Esophagus (tissue), 2 donors: ENCODE measurements at regions not wholly inside any gene's neighbourhood (a gene's known extent, or its start where the extent isn't known, plus 50 kb on each side); places are given as distances from the start of the nearest gene placed in this dataset.

Experiments used
- H3K27ac ChIP-seq, 2 donors: one replicate each; pipeline ENCODE4 v1.5.1; 2013; ENCODE audit warnings: low read depth in 2 of 2, mild to moderate bottlenecking in 2 of 2, inconsistent platforms in 1 of 2, low read length in 1 of 2, moderate library complexity in 1 of 2
- H3K27me3 ChIP-seq, 2 donors: one replicate each; pipeline ENCODE4 v1.6.1; 2013; ENCODE audit warnings: low read length in 2 of 2, control low read depth in 1 of 2, mild to moderate bottlenecking in 1 of 2; ENCODE audit not compliant: insufficient read depth in 2 of 2, control insufficient read depth in 1 of 2
- H3K36me3 ChIP-seq, 2 donors: one replicate each; pipeline ENCODE4 v1.6.1; 2013; ENCODE audit warnings: low read length in 1 of 2; ENCODE audit not compliant: control insufficient read depth in 2 of 2, insufficient read depth in 2 of 2
- H3K4me1 ChIP-seq, 2 donors: one replicate each; pipeline ENCODE4 v1.6.1; 2013; ENCODE audit warnings: low read length in 1 of 2; ENCODE audit not compliant: control insufficient read depth in 2 of 2, insufficient read depth in 2 of 2
- H3K4me3 ChIP-seq, 2 donors: one replicate each; pipeline ENCODE4 v1.5.1; 2013; ENCODE audit warnings: low read length in 2 of 2, mild to moderate bottlenecking in 2 of 2, low read depth in 1 of 2, moderate library complexity in 1 of 2
- H3K9me3 ChIP-seq, 2 donors: one replicate each; pipeline ENCODE4 v1.6.1; 2013; ENCODE audit warnings: mild to moderate bottlenecking in 2 of 2, low read depth in 1 of 2, low read length in 1 of 2, moderate library complexity in 1 of 2; ENCODE audit not compliant: control insufficient read depth in 2 of 2, insufficient read depth in 1 of 2
- WGBS, 2 donors: extraction: QIAGEN DNeasy Blood & Tissue Kit; methylation state at CpG; one replicate each; pipeline ENCODE4 v1.1.7; 2013; 5-methylcytosine and 5-hydroxymethylcytosine counted together
- donor health status: healthy with polysubstance abuse.
- donor health status: Bipolar disorder and iron deficiency.

GRCh38 chr2:156810094-156810493, 373.9 kb downstream of the GPD2 start:
- Histone ChIP-seq H3K27me3 (no peaks in the 10 kb centered on the region), H3K27ac (no peak overlapping the region), H3K4me1 (no peaks in the 10 kb centered on the region), H3K4me3 (no peak overlapping the region), H3K36me3 (no peaks in the 10 kb centered on the region), H3K9me3 (no peaks in the 10 kb centered on the region)
- WGBS, 2 donors, result 84 to 87% methylated on average over 2 of the region's 2 CpGs

GRCh38 chr2:156812496-156812895, 376.3 kb downstream of the GPD2 start:
- 71 to 83% methylated on average over 1 of the region's 1 CpG for WGBS, 2 donors

GRCh38 chr2:156817430-156817829, 381.3 kb downstream of the GPD2 start:
- no peak overlapping the region for H3K27ac ChIP-seq
- no peaks in the 10 kb centered on the region for H3K4me1 ChIP-seq
- WGBS, 2 donors, result 73 to 83% methylated on average over 1 of the region's 1 CpG
- H3K27me3 ChIP-seq, result no peaks in the 10 kb centered on the region
- H3K4me3 ChIP-seq, result no peak overlapping the region
- H3K9me3 ChIP-seq, result no peaks in the 10 kb centered on the region
- H3K36me3 ChIP-seq, result no peaks in the 10 kb centered on the region

More at GRCh38 chr2:156812496-156812895, 376.3 kb downstream of the GPD2 start:
- Histone ChIP-seq H3K27ac (no peak overlapping the region), H3K27me3 (no peaks in the 10 kb centered on the region), H3K9me3 (no peaks in the 10 kb centered on the region), H3K4me1 (no peaks in the 10 kb centered on the region), H3K36me3 (no peaks in the 10 kb centered on the region), H3K4me3 (no peak overlapping the region)

- no peaks in the 10 kb centered on the region for H3K4me1 ChIP-seq
- no peaks in the 10 kb centered on the region for H3K36me3 ChIP-seq
- H3K27me3 ChIP-seq, result no peaks in the 10 kb centered on the region
- no peaks in the 10 kb centered on the region for H3K9me3 ChIP-seq
- no peak overlapping the region for H3K27ac ChIP-seq
- WGBS, 2 donors, result 83 to 85% methylated on average over 6 of the region's 6 CpGs
- H3K4me3 ChIP-seq, result no peak overlapping the region
These were observed 382.0 kb downstream of the GPD2 start for GRCh38 chr2:156818221-156818620.

- WGBS, 2 donors, result 46 to 48% methylated on average over 3 of the region's 3 CpGs
- no peaks in the 10 kb centered on the region for H3K9me3 ChIP-seq
- H3K4me1 ChIP-seq, result no peaks in the 10 kb centered on the region
- H3K27me3 ChIP-seq, result no peaks in the 10 kb centered on the region
- no peak overlapping the region for H3K4me3 ChIP-seq
- H3K27ac ChIP-seq, result no peak overlapping the region
- H3K36me3 ChIP-seq, result no peaks in the 10 kb centered on the region
These were observed 382.8 kb downstream of the GPD2 start for GRCh38 chr2:156818944-156819343.

GRCh38 chr2:156826341-156826933, 390.3 kb downstream of the GPD2 start:
- no peak overlapping the region for H3K27ac ChIP-seq
- no peaks in the 10 kb centered on the region for H3K9me3 ChIP-seq
- H3K4me1 ChIP-seq, result no peaks in the 10 kb centered on the region
- no peak overlapping the region for H3K4me3 ChIP-seq
- WGBS, 2 donors, result 62 to 78% methylated on average over 2 of the region's 2 CpGs
- no peaks in the 10 kb centered on the region for H3K36me3 ChIP-seq
- no peaks in the 10 kb centered on the region for H3K27me3 ChIP-seq

- Histone ChIP-seq H3K36me3 (no peaks in the 10 kb centered on the region), H3K27me3 (no peaks in the 10 kb centered on the region), H3K4me1 (no peaks in the 10 kb centered on the region), H3K4me3 (no peak overlapping the region), H3K9me3 (no peaks in the 10 kb centered on the region), H3K27ac (no peak overlapping the region)
- 96 to 98% methylated on average over 1 of the region's 1 CpG for WGBS, 2 donors
These were observed 398.3 kb downstream of the GPD2 start for GRCh38 chr2:156834431-156834830.

GRCh38 chr2:156837635-156838370, 401.6 kb downstream of the GPD2 start:
- Histone ChIP-seq H3K27me3 (no peaks in the 10 kb centered on the region), H3K27ac (no peak overlapping the region), H3K9me3 (no peaks in the 10 kb centered on the region), H3K4me3 (no peak overlapping the region), H3K36me3 (no peaks in the 10 kb centered on the region), H3K4me1 (no peaks in the 10 kb centered on the region)
- WGBS, 2 donors, result 75 to 78% methylated on average over 6 of the region's 6 CpGs

- H3K36me3 ChIP-seq, result no peaks in the 10 kb centered on the region
- H3K9me3 ChIP-seq, result no peaks in the 10 kb centered on the region
- WGBS, 2 donors, result 84 to 90% methylated on average over 3 of the region's 3 CpGs
- H3K4me3 ChIP-seq, result no peak overlapping the region
- H3K27ac ChIP-seq, result no peak overlapping the region
- H3K27me3 ChIP-seq, result no peaks in the 10 kb centered on the region
- no peaks in the 10 kb centered on the region for H3K4me1 ChIP-seq
These were observed 405.1 kb downstream of the GPD2 start for GRCh38 chr2:156841321-156841720.
